ENCODE measurements at regions not wholly inside any gene's neighbourhood (a gene's known extent, or its start where the extent isn't known, plus 50 kb on each side); places are given as distances from the start of the nearest gene placed in this dataset.

DNA sequence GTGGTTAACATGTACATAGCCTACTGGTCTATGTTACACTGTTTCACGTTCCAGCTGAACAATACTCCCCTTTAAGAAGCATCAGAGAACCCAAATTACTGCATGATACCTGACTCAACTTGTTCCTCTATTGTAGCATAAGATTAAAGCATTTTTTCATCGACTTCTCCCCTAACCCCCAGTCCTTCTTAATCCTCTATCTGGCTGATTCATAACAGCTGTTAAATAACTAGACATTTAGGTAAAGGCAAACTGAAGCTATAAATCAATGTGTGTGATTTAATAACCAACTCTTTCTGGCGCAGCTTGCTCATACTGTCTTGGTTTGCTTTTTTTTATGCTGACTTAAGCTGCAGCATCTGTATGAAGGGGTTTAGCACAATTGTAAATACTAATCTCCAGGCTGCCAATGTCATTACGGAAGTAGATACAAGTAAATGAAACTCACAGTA is 94.2 kb upstream of the MTAP start:
- Histone ChIP-seq H3K9me3 (ENCODE audit: low read length) (no peaks in the 10 kb centered on the region), H2AFZ (ENCODE audit: low read length) (no peak overlapping the region), H3F3A (ENCODE audit: low read length, unreplicated experiment) (no peaks in the 10 kb centered on the region), H3K27me3 (ENCODE audit: low read length) (no peaks in the 10 kb centered on the region), H4K20me1 (ENCODE audit: low read length) (no peaks in the 10 kb centered on the region), H3K4me1 (ENCODE audit: insufficient read depth, low read length) (peaks cover 11% of the 10 kb centered on the region; the same call in 1 of the 2 replicates), H3K9ac (ENCODE audit: low read length) (no peak overlapping the region), H3K4me3 (ENCODE audit: low read length) (no peak overlapping the region), H3K79me2 (ENCODE audit: low read length) (no peaks in the 10 kb centered on the region), H3K9me2 (replicated peaks; ENCODE audit: low read length) (no peaks in the 10 kb centered on the region), H3K4me2 (ENCODE audit: low read length) (no peak overlapping the region), H3K36me3 (ENCODE audit: low read depth, low read length) (no peaks in the 10 kb centered on the region), H3K27ac (ENCODE audit: low read length) (no peak overlapping the region)
- no TSS peak for BruUV-seq (replicated peaks)
- ATAC-seq, result no peak
- intact Hi-C loops (cut with micrococcal nuclease), result loop anchor here (2.0 kb wide), 1 partner anchor 81 kb away; no protein-coding TSS in a partner anchor
- CTCF ChIA-PET, result interaction anchor here (0.7 kb wide), 1 partner anchor 538 kb away, joined by 4 read pairs; no protein-coding TSS in a partner anchor
- TF ChIP-seq, protein P1, sequence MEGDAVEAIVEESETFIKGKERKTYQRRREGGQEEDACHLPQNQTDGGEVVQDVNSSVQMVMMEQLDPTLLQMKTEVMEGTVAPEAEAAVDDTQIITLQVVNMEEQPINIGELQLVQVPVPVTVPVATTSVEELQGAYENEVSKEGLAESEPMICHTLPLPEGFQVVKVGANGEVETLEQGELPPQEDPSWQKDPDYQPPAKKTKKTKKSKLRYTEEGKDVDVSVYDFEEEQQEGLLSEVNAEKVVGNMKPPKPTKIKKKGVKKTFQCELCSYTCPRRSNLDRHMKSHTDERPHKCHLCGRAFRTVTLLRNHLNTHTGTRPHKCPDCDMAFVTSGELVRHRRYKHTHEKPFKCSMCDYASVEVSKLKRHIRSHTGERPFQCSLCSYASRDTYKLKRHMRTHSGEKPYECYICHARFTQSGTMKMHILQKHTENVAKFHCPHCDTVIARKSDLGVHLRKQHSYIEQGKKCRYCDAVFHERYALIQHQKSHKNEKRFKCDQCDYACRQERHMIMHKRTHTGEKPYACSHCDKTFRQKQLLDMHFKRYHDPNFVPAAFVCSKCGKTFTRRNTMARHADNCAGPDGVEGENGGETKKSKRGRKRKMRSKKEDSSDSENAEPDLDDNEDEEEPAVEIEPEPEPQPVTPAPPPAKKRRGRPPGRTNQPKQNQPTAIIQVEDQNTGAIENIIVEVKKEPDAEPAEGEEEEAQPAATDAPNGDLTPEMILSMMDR (conservative IDR thresholded peaks at IDR 0.05; ENCODE audit: low read depth, low read length), result no peak
- TF ChIP-seq EZH2 (IDR thresholded peaks at IDR 0.05; ENCODE audit: low read length, unreplicated experiment) (no peak), EZH2phosphoT487 (IDR thresholded peaks at IDR 0.05; ENCODE audit: borderline replicate concordance, low read length) (no peak)
- POLR2A ChIA-PET (ENCODE audit: unreplicated experiment), result no interaction called here
- no peak for DNase-seq

DNA sequence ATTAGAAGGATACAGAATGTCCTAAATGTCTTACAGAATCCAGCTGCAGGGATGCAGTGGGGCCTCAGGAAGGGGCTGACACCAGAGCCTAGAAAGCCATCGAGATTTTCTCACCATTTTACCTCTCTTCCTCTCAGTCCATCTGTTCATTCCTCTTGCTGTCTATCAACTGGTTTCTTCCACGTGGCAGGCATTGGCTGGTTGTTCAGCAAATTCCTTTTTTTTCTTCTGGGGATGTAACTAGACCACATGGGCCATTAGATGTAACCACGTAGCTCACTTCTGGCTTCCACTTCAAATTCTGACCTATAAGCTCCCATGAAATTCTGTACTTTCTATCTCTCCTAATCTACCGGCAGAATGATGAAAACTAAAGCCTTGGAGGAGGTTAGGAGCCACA is 93.6 kb upstream of the MTAP start:
- Histone ChIP-seq H3K4me1 (ENCODE audit: insufficient read depth, low read length) (peaks cover 11% of the 10 kb centered on the region; the same call in 1 of the 2 replicates), H3K9me2 (replicated peaks; ENCODE audit: low read length) (no peaks in the 10 kb centered on the region), H3K79me2 (ENCODE audit: low read length) (no peaks in the 10 kb centered on the region), H2AFZ (ENCODE audit: low read length) (no peak overlapping the region), H3K9ac (ENCODE audit: low read length) (no peak overlapping the region), H3K27me3 (ENCODE audit: low read length) (no peaks in the 10 kb centered on the region), H3K4me2 (ENCODE audit: low read length) (no peak overlapping the region), H3F3A (ENCODE audit: low read length, unreplicated experiment) (no peaks in the 10 kb centered on the region), H3K9me3 (ENCODE audit: low read length) (no peaks in the 10 kb centered on the region), H4K20me1 (ENCODE audit: low read length) (no peaks in the 10 kb centered on the region), H3K27ac (ENCODE audit: low read length) (no peak overlapping the region), H3K36me3 (ENCODE audit: low read depth, low read length) (no peaks in the 10 kb centered on the region), H3K4me3 (ENCODE audit: low read length) (no peak overlapping the region)
- no peak for ATAC-seq
- BruUV-seq (replicated peaks), result no TSS peak
- TF ChIP-seq EZH2 (IDR thresholded peaks at IDR 0.05; ENCODE audit: low read length, unreplicated experiment), result no peak
- no peak for TF ChIP-seq EZH2phosphoT487 (IDR thresholded peaks at IDR 0.05; ENCODE audit: borderline replicate concordance, low read length)
- TF ChIP-seq, protein P1 (conservative IDR thresholded peaks at IDR 0.05; ENCODE audit: low read depth, low read length), result no peak
- intact Hi-C loops (cut with micrococcal nuclease), result loop anchor here (2.0 kb wide), 1 partner anchor 80 kb away; no protein-coding TSS in a partner anchor
- no peak for DNase-seq
- ChIA-PET CTCF (interaction anchor here (0.6 to 0.7 kb wide), 2 partner anchors 181 to 537 kb away, joined by 4 read pairs; no protein-coding TSS in a partner anchor), POLR2A (ENCODE audit: unreplicated experiment) (no interaction called here)

DNA sequence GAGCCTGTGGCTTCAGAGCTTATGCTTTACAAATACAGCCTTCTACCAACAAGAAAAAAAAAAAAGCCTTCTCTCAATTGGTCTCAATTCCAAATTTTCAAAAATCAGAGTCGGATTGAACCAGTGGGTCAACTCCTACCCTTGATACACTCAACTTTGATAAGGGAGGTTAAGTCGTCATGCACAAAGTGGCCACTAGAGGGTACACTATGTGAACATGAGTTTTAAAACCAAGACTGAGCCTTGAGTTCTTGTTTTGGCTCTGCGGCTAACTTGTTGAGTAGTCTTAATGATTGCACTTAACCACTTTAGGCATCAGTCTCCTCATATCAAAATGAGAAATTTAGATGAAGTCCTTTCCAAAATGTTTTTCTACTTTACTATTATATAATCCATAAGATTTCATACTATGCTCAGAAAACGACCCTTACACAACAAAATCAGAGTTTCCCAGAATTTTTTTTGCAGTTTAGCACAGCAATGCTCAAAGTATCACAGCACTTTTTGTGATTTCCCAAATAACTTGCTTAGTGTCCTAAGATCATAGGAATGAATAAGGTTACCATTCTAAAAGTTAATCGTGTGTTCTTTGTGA is 92.9 kb upstream of the MTAP start:
- BruUV-seq (replicated peaks), result no TSS peak
- H3K9me2 ChIP-seq (replicated peaks; ENCODE audit: low read length), result no peaks in the 10 kb centered on the region
- H3K4me2 ChIP-seq (ENCODE audit: low read length), result no peak overlapping the region
- H3K9ac ChIP-seq (ENCODE audit: low read length), result no peak overlapping the region
- no peaks in the 10 kb centered on the region for H3K79me2 ChIP-seq (ENCODE audit: low read length)
- DNase-seq, result peak; percentile 73
- H3K27ac ChIP-seq (ENCODE audit: low read length), result no peak overlapping the region
- H3K27me3 ChIP-seq (ENCODE audit: low read length), result no peaks in the 10 kb centered on the region
- no peak overlapping the region for H3K4me3 ChIP-seq (ENCODE audit: low read length)
- POLR2A ChIA-PET (ENCODE audit: unreplicated experiment), result no interaction called here
- no peaks in the 10 kb centered on the region for H3K9me3 ChIP-seq (ENCODE audit: low read length)
- no peaks in the 10 kb centered on the region for H3K36me3 ChIP-seq (ENCODE audit: low read depth, low read length)
- H3F3A ChIP-seq (ENCODE audit: low read length, unreplicated experiment), result no peaks in the 10 kb centered on the region
- H3K4me1 ChIP-seq (ENCODE audit: insufficient read depth, low read length), result peaks cover 11% of the 10 kb centered on the region; the same call in 1 of the 2 replicates
- H4K20me1 ChIP-seq (ENCODE audit: low read length), result no peaks in the 10 kb centered on the region
- CTCF ChIA-PET, result interaction anchor here (0.6 kb wide), 1 partner anchor 181 kb away, joined by 4 read pairs; no protein-coding TSS in a partner anchor
- ATAC-seq, result no peak
- TF ChIP-seq EZH2 (IDR thresholded peaks at IDR 0.05; ENCODE audit: low read length, unreplicated experiment), result no peak
- TF ChIP-seq, protein P1 (conservative IDR thresholded peaks at IDR 0.05; ENCODE audit: low read depth, low read length), result peak; percentile 84
- intact Hi-C loops (cut with micrococcal nuclease), result loop anchor here (2.0 kb wide), 1 partner anchor 79 kb away; no protein-coding TSS in a partner anchor
- H2AFZ ChIP-seq (ENCODE audit: low read length), result no peak overlapping the region

All from PC-3 (cell line).